ENCODE measurements at regions not wholly inside any gene's neighbourhood (a gene's known extent, or its start where the extent isn't known, plus 50 kb on each side); places are given as distances from the start of the nearest gene placed in this dataset.

- ChIA-PET CTCF (ENCODE audit: low intra/inter-chr PET ratio, low total read pairs) (no interaction called here), POLR2A (no interaction called here)
- no peaks in the 10 kb centered on the region for H4K20me1 ChIP-seq (ENCODE audit: insufficient read depth, low read length)
- DNase-seq (ENCODE audit: low spot score) (no peak), ATAC-seq (no peak), FAIRE-seq (no peak)
- H2AFZ ChIP-seq (ENCODE audit: low read length), result no peak overlapping the region
- H3K4me2 ChIP-seq (ENCODE audit: low read depth, low read length), result no peak overlapping the region
- no peak overlapping the region for H3K27ac ChIP-seq (ENCODE audit: extremely low read length, insufficient read depth, low read length)
- intact Hi-C loops (cut with micrococcal nuclease; ENCODE audit: unreplicated experiment), result no loop called here
- H3K27me3 ChIP-seq (ENCODE audit: control insufficient read depth in 1 of 2, insufficient read depth in 2 of 2, low read length in 2 of 2), result no peaks in the 10 kb centered on the region
- no peaks in the 10 kb centered on the region for H3K36me3 ChIP-seq (replicated peaks in 1 of 2; ENCODE audit: control insufficient read depth in 1 of 2, insufficient read depth in 2 of 2, low read length in 2 of 2)
- no TSS peak for BruUV-seq (replicated peaks)
- 18% methylated on average over 3 of the region's 3 CpGs for WGBS (ENCODE audit: low lambda C conversion rate)
- no peak overlapping the region for H3K4me3 ChIP-seq (replicated peaks in 1 of 3; ENCODE audit: insufficient read depth in 1 of 3, low read depth in 2 of 3, low read length in 3 of 3)
- in situ Hi-C loops (cut with HindIII; ENCODE audit: extremely low pct_ligation_motif_present, low pct_unique_long_range_greater_than_20kb), result no loop called here
- no peaks in the 10 kb centered on the region for H3K79me2 ChIP-seq (ENCODE audit: insufficient read depth, low read length)
- no peak overlapping the region for H3K9ac ChIP-seq (ENCODE audit: insufficient read depth, low read depth, low read length)
- H3K9me3 ChIP-seq (ENCODE audit: low read length), result peaks cover 12% of the 10 kb centered on the region; the same call in 1 of the 2 replicates
- H3K4me1 ChIP-seq (ENCODE audit: insufficient read depth, low read length), result no peaks in the 10 kb centered on the region
- TF ChIP-seq ZNF83 (CRISPR knock-in tag; IDR thresholded peaks at IDR 0.05; ENCODE audit: borderline replicate concordance), result no peak
- peak; percentile 95 for TF ChIP-seq MAFF (IDR thresholded peaks at IDR 0.05; ENCODE audit: low read depth, low read length)
- TF ChIP-seq MAFK (conservative IDR thresholded peaks at IDR 0.05 in 1 of 2, IDR thresholded peaks at IDR 0.05 in 1 of 2; ENCODE audit: low read length in 2 of 2), result peak; percentile 96 to 97
These were observed 607.4 kb upstream of the JAG1 start for GRCh38 chr20:11281240-11281639.

- BruUV-seq (replicated peaks), result no TSS peak
- ATAC-seq, result no peak
- H2AFZ ChIP-seq (ENCODE audit: low read length), result no peak overlapping the region
- H3K9ac ChIP-seq (ENCODE audit: insufficient read depth, low read depth, low read length), result no peak overlapping the region
- H3K4me1 ChIP-seq (ENCODE audit: insufficient read depth, low read length), result no peaks in the 10 kb centered on the region
- in situ Hi-C loops (cut with HindIII; ENCODE audit: extremely low pct_ligation_motif_present, low pct_unique_long_range_greater_than_20kb) (no loop called here), intact Hi-C loops (cut with micrococcal nuclease; ENCODE audit: unreplicated experiment) (no loop called here)
- POLR2A ChIA-PET, result no interaction called here
- TF ChIP-seq MAFK (conservative IDR thresholded peaks at IDR 0.05 in 1 of 2, IDR thresholded peaks at IDR 0.05 in 1 of 2; ENCODE audit: low read length in 2 of 2), result peak; percentile 70 to 91
- peak; percentile 84 for TF ChIP-seq MAFF (IDR thresholded peaks at IDR 0.05; ENCODE audit: low read depth, low read length)
- no peak for TF ChIP-seq NONO (IDR thresholded peaks at IDR 0.05)
- no peak for TF ChIP-seq NONO (CRISPR knock-in tag; conservative IDR thresholded peaks at IDR 0.05)
- TF ChIP-seq ZNF766 (CRISPR knock-in tag; IDR thresholded peaks at IDR 0.05; ENCODE audit: borderline replicate concordance), result no peak
- TF ChIP-seq TBX3 (IDR thresholded peaks at IDR 0.05; ENCODE audit: borderline replicate concordance), result no peak
- no peak for TF ChIP-seq KMT2A (CRISPR knock-in tag; IDR thresholded peaks at IDR 0.05)
- no peak for TF ChIP-seq HMG20B (CRISPR knock-in tag; conservative IDR thresholded peaks at IDR 0.05)
- 3% methylated on average over 4 of the region's 4 CpGs for WGBS (ENCODE audit: low lambda C conversion rate)
- no peak for FAIRE-seq
- no peak overlapping the region for H3K27ac ChIP-seq (ENCODE audit: extremely low read length, insufficient read depth, low read length)
- H3K36me3 ChIP-seq (replicated peaks in 1 of 2; ENCODE audit: control insufficient read depth in 1 of 2, insufficient read depth in 2 of 2, low read length in 2 of 2), result no peaks in the 10 kb centered on the region
- H3K79me2 ChIP-seq (ENCODE audit: insufficient read depth, low read length), result no peaks in the 10 kb centered on the region
- H3K4me3 ChIP-seq (replicated peaks in 1 of 3; ENCODE audit: insufficient read depth in 1 of 3, low read depth in 2 of 3, low read length in 3 of 3), result no peak overlapping the region
- no peak overlapping the region for H3K4me2 ChIP-seq (ENCODE audit: low read depth, low read length)
- H3K9me3 ChIP-seq (ENCODE audit: low read length), result peaks cover 12% of the 10 kb centered on the region; the same call in 1 of the 2 replicates
- no peak for DNase-seq (ENCODE audit: low spot score)
- no peaks in the 10 kb centered on the region for H3K27me3 ChIP-seq (ENCODE audit: control insufficient read depth in 1 of 2, insufficient read depth in 2 of 2, low read length in 2 of 2)
- H4K20me1 ChIP-seq (ENCODE audit: insufficient read depth, low read length), result no peaks in the 10 kb centered on the region
- CTCF ChIA-PET (ENCODE audit: low intra/inter-chr PET ratio, low total read pairs), result no interaction called here
These were observed 608.0 kb upstream of the JAG1 start for GRCh38 chr20:11281768-11282167.
